HG03342 (cell line): ENCODE measurements at regions not wholly inside any gene's neighbourhood (a gene's known extent, or its start where the extent isn't known, plus 50 kb on each side); places are given as distances from the start of the nearest gene placed in this dataset.
"Not testable (repeated sequence)": the region's sequence is repeated elsewhere in the genome, so short reads cannot be mapped to it uniquely, and the experiment has no call there.

Experiments used
- ATAC-seq: cut with Tn5 transposase; IDR thresholded peaks from one replicate; pipeline ENCODE4 v1.9.1; 2021; ENCODE audit warnings: mild to moderate bottlenecking, moderate library complexity; ENCODE audit not compliant: unreplicated experiment

- ATAC-seq = no peak
Measured at GRCh38 chr16:60413969-60414368, 1622.3 kb downstream of the CDH8 start.

GRCh38 chr16:60407606-60408005, 1628.6 kb downstream of the CDH8 start:
- no peak for ATAC-seq

GRCh38 chr16:60407034-60407433, 1629.2 kb downstream of the CDH8 start:
- ATAC-seq = no peak

- ATAC-seq = no peak
Measured at GRCh38 chr16:60405286-60405685, 1631.0 kb downstream of the CDH8 start.

- no peak for ATAC-seq
Measured at GRCh38 chr16:60404401-60404800, 1631.8 kb downstream of the CDH8 start.

DNA sequence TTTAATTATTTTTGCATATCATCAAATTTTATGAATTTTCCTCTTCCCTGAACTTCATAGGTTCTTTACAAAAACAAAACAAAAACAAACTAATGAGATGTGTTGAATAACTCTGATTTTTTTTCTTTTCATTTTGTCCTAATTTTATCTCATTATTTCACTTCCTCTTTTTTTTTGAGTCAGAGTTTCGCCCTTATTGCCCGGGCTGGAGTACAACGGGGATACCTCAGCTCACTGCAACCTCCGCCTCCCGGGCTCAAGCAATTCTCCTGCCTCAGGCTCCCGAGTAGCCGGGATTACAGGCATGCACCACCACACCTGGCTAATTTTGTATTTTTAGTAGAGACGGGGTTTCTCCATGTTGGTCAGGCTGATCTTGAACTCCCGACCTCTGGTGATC, 1633.3 kb downstream of the CDH8 start:
- ATAC-seq = not testable (repeated sequence)

DNA sequence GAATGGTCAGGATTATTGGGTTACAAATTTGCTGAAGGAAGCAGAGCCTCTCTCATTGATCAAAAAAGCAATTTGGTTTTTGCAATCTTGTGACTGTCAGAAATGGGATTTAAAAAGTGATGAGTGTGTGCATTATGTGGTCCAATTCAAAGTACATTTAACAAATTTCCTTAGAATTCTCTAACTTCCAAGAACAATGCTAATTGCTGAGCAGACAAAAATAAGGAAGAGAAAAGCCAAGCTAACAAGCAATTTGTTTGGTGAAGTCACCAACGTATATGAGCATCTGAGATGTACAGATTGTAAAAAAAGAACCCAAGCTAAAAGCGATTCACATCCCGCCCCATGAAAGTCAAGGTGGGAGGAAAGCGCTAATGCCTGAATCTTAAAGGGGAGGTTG, 1643.9 kb downstream of the CDH8 start:
- ATAC-seq = no peak

GRCh38 chr16:60371591-60371990, 1637.5 kb upstream of the GOT2 start:
- ATAC-seq = no peak

DNA sequence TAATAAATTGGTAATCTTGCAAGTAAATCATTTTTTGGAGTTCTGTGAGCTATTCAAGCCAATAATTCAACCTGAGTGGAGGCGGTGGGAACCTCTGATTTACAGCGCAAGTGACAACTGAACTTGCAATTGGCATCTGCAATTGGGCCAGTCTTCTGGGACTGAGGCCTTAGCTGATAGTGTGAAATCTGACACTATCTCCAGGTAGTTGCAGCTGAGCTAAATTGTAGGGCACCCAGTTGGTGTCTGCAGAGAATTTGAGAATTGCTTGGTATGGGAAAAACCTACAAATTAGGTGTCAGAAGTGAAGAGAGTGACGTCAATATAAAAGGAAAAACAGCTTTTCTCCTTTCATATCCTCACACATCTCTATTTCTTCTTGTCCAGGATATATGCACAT, 1633.6 kb upstream of the GOT2 start:
- no peak for ATAC-seq

GRCh38 chr16:60363566-60363965, 1629.5 kb upstream of the GOT2 start:
- no peak for ATAC-seq

DNA sequence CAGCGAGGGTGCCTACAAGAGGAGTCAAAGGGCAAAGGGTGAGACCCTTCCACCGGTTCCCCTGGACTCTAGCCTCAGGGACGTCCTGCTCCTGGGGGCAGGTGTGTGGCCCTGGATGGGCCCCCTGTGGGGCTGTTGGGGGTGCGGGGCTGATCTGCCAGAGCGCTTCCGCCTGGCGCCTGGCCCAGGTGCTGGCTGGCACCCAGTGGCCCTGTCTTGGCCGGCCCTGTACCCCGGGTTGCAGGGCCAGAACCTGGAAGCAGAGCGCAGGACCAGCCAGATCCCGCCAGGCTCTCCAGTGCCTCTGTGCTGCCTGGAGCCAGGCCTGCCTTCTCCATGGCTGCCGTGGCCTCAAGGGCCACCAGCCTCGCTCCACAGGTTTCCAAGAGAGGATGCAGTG, 1625.8 kb upstream of the GOT2 start:
- ATAC-seq = not testable (repeated sequence)

- not testable (repeated sequence) for ATAC-seq
Measured at GRCh38 chr16:60359412-60359811, 1625.3 kb upstream of the GOT2 start.

DNA sequence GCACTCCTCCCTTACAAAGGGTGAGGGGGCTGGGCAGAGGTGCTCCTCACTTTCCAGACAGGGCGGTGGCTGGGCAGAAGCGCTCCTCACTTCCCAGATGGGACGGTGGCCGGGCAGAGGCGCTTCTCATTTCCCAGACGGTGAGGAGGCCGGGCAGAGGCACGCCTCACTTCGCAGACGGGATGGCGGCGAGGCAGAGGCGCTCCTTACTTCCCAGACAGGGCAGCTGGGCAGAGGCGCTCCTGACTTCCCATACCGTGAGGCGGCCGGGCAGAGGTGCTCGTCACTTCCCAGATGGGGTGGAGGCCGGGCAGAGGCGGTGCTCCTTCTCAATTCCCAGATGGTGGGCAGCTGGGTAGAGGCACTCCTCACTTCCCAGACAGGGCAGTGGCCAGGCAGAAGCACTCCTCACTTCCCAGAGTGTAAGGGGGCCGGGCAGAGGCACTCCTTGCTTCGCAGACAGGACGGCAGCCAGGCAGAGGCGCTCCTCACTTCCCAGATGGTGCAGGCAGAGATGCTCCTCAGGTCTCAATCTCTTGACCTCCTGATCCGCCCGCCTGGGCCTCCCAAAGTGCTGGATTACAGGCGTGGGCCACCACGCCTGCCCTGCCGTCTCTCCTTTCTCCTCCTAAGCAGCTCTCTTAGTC, 1623.9 kb upstream of the GOT2 start:
- ATAC-seq = not testable (repeated sequence)

GRCh38 chr16:60346256-60346655, 1612.1 kb upstream of the GOT2 start:
- no peak for ATAC-seq

- no peak for ATAC-seq
Measured at GRCh38 chr16:60337671-60338070, 1603.6 kb upstream of the GOT2 start.

DNA sequence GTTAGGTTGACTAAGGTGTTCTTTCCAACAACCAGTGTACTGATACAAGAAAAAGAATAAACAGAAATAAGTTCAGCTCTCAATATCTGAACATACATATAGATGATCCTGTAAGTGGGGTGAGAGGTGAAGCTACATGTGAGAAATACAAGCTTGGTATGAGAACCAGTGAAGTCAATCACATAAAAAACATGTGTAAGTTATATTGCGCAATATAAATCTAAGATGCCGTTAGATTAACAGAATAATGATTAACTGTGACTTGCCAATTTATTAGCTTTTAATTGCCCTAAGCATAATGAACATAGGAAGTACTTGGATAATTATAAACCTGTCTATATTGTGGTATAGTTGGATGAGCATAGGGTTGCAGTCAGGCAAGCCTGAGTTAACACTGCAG, 1597.1 kb upstream of the GOT2 start:
- no peak for ATAC-seq

GRCh38 chr16:60329108-60329507, 1595.0 kb upstream of the GOT2 start:
- no peak for ATAC-seq

DNA sequence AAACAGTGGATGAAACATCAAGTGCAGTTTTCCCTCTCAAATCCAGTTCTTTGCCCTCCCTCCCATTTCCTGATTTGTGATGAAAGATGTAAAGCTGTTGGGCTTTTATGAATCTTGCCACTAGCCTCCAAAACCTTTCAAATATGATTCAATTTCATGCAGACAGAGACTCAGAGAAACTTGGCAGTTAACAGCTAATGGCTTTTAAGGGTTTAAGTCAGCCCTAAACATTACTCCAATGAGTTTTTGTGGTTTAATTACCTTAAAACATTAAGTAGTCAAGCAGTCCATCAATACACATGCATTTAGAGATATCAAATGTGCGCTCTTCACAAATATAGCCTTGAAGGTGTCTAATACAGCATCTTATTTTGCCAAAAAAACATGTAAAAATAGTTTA, 1594.0 kb upstream of the GOT2 start:
- no peak for ATAC-seq

- ATAC-seq = no peak
Measured at GRCh38 chr16:60318486-60318885, 1584.4 kb upstream of the GOT2 start.

- no peak for ATAC-seq
Measured at GRCh38 chr16:60310846-60311445, 1576.8 kb upstream of the GOT2 start.

DNA sequence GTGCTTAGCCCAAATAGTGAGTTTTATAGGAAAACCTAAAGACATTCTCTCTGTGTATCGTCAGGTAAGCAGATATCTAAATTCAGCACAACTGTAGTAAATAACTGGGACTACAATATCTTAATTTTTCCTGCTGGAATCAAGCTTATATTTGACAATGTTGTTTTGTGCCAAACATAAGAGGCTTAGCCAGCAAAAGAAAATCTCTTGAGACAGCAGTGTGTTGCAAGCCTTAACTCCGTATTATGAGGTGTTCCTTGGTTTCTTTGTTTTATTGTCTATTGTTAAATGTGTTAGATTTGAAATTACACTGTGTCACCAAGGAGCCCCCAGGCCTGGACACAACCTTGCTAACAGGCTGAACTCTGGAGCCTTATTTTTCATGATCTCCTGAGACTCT, 1570.6 kb upstream of the GOT2 start:
- ATAC-seq = no peak

- no peak for ATAC-seq
Measured at GRCh38 chr16:60304066-60304465, 1570.0 kb upstream of the GOT2 start.

GRCh38 chr16:60302676-60303075, 1568.6 kb upstream of the GOT2 start:
- no peak for ATAC-seq
